ENCODE measurements at regions not wholly inside any gene's neighbourhood (a gene's known extent, or its start where the extent isn't known, plus 50 kb on each side); places are given as distances from the start of the nearest gene placed in this dataset.
"Not testable (repeated sequence)": the region's sequence is repeated elsewhere in the genome, so short reads cannot be mapped to it uniquely, and the experiment has no call there.

DNA sequence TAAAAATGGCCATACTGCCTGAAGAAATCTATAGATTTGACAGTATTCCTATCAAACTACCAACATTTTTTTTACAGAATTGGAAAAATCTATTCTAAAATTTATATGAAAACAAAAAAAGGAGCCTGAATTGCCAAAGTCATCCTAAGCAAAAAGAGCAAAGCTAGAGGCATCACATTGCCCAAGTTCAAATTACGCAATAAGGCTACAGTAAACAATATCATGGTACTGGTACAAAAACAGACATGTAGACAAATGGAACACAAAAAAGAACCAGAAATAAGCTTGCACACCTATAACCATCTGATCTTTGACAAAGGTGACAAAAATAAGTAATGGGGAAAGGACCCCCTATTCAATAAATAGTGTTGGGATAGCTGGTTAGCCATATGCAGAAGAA is 50.2 kb upstream of the THSD7B start:
- DNase-seq = no peak

DNA sequence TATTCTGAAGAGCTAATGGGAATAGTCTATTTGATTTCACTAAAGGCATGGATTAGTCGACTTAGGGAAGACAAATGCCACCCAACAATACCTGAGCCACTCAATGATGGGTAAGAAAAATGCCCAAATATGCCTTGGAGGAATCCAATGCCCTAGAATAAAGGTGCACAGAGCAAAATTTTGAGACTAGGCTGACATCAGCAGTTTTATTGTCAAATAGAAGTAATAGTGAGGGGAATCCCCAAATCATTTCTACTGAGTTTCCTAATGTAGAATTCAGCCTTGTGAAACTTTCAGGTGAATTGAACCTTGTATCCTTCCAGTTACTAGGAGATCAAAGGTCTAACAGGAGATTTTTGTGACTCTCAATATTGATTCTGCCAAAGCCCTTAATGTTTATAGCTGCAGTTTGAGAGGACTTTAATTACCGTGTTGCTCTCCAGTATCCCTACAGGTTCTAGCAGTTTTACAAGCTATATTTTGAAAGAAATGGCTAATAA is 50.8 kb upstream of the THSD7B start:
- DNase-seq = no peak

- DNase-seq = no peak
These were observed 51.6 kb upstream of the THSD7B start for GRCh38 chr2:136713739-136714138.

DNA sequence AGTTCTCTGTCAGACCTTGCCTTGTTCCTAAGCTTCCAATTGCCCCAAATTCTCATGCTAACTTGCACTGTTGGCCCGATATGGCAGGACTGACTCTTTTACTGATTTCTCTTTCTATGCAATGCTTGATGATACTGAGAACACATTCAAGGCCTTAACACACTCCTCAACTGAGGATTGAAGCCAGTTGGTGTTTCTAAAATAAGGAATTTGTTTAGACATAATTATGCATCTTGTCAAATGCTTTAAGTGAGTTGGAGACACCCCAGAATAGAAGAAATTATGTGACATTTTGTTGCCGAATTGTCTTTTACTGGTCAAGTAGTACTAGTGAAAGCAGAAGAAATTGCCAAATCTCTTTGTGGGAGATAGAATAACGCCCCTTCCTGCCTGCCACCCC is 60.0 kb upstream of the THSD7B start:
- DNase-seq = no peak

DNA sequence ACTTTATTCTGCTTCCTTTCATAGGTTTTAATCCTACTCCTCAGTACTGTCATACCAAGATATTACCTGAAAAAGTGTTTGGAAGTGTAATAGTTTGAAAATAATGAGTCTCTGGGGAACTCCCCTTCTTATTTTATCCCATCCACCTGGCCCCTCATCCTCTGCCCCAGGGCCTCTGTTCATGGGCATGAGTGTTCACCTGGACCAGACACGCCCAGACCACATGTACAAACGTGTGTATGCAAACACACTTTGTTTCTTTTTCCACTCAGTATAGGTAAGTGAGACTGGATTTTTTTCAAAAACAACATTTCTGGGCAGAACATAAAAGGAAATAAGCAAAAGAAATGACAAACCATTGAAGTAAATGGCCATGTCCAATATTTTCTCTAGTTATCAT is 62.1 kb upstream of the THSD7B start:
- DNase-seq = no peak

DNA sequence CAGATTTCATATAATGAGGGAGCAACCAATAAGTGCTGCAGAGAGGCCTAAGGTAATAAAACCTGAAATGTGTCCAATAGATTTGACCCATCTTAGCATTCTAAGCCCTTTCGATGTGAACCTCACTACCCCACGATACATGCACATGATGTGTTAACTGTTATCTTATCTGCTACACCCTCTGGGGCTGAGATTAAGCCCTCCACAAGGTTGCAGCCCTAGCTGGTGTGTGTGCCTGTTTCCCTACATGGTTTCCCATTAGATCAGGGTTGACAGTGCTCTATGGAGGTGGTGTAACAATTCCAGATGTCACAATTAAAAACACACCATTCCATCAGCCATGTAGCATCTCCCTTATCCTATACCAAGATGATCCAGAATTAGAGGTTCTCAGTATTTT is 68.9 kb upstream of the THSD7B start:
- no peak for DNase-seq

DNA sequence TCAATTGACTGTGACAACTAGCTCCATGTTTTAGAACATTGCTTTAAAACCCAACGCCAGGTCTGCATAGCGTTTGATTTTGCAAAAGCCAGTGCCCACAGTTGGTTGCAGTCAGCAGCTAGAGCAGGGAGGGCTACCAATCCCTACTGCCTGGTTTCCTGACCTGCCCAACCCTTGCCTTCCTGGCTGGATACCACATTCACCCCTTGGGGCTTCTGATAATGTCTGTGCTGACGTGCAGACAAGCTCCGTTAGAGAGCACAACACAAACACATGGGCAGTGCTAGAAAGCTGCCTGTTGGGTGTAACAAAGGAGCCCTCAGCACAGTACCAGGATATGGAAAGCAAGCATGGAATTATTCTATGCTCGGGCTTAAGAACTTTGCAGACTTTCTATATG is 71.4 kb upstream of the THSD7B start:
- DNase-seq = no peak

DNA sequence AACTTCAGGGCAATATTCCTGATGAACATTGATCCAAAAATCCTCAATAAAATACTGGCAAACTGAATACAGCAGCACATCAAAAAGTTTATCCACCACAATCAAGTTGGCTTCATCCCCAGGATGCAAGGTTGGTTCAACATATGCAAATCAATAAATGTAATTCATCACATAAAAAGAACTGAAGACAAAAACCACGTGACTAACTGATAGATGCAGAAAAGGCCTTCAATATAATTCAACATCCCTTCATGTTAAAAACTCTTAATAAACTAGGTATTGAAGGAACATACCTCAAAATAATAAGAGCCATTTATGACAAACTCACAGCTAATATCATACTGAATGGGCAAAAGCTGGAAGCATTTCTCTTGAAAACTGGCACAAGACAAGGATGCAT is 85.3 kb upstream of the THSD7B start:
- DNase-seq = not testable (repeated sequence)

- DNase-seq = no peak
These were observed 99.6 kb upstream of the THSD7B start for GRCh38 chr2:136665736-136666135.

DNA sequence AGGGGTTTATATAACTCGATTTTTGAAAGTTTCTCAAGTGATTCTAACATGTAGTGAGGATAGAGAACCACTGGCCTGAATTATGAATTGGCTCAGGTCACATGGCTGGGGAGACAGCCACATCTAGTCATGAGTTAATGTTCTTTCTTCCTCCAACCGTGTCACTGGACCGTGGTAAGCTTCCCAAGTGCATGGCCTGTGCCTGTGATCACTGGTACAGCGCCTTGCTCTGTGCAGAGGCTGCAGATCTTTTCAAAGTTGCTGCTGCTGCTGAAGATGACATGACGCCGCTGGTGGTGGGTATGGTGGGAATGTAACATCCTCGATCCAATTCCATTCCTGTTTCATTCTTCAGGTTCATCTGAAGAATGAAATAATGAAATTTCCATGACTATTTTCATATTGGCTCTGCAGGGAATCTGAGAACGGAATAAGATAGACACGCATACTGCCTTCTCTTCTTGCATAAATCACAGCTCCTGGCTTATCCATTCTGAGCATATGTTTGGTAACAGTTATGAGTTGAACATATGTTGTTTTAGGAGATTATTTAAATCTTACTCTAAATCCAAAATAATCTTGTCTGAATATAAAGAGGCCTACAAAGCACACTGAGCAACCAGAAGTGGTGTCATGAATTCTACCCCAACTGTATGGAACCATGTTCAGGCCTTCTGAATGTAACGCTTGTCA is 100.5 kb upstream of the THSD7B start:
- no peak for DNase-seq

DNA sequence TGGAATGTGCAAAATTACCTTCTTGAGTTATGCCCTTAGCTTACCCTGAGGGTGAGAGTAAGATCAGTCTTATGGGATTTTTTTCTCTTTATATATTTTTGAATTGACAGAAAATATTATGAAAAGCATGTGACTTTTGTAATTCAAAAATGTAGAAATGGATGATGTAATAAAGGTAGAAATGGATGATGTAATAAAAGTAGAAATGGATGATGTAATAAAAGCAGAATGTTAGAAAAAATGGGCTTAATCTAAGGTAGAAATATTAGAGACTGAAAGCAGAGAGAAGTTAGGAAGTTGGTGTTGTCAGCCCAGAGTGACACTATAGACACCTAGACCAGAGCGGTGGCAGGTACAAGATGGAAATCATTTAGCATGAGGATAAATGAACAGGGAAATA is 107.1 kb upstream of the THSD7B start:
- no peak for DNase-seq

DNA sequence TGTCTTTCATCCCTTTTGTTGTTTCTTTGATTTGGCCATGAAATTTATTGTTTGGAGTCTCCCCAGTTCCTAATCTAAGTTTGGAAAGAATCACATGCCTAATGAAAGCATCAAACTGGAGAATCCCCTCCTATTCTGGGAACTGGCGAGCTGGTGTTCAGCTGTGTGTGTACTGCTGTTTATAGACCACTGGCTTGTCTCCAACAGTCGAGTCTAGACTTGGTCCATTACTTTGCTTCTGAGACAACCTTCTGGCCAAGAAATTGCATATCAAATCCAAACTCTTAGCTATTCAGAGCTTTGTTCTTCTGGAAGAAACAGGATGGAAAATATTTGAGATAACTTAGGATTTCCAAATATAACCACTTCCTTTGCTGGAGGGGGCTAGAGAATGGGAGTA is 111.5 kb upstream of the THSD7B start:
- no peak for DNase-seq

- DNase-seq = no peak
These were observed 113.8 kb upstream of the THSD7B start for GRCh38 chr2:136651456-136652010.

DNA sequence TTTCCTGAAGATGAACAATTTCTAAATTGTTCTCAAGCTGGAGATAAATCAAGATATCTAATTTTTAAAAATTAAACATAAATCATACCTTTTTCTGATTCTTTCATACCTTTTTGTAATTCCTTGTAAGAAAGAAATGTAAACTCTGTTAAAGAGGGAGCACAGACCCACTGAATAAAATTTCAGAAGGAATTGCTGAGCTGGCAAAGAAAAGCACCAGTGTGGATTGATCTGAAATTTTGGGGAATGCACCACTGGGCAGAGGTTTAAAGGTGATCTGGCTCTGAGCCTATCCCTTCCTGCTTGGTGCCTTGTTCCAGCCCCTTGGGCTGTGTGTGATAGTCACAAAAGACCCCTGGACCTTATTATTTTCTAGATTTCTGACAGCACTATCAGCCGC is 118.3 kb upstream of the THSD7B start:
- DNase-seq = no peak

DNA sequence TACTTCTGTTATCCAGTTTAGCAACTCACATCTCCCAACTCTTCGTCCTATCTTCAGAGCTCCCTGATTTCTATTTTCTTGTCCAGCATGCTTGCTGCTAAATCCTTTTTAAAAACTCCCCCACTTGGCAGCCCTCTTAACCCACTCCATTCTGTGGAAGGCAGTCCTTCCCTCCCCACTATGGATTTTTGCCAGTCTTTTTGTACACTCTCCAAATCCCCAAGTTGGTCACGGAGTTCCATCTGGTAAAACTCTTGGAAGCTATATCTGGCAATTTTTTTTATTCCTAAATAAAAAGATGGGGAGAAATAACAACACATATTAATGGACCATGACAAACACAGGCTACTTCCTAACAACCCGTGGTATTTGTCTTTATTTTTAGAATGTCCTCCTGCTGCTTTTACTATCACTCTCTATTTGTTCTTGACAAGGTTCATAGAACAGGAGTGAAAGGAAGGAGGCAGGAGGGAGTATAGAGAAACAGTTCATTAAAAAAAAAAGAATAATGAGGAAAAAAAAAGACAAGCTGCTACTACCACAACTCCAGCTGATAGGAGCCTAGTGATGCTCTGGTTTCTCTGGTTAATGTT is 120.0 kb upstream of the THSD7B start:
- DNase-seq = no peak

GRCh38 chr2:136639651-136640050 is 125.7 kb upstream of the THSD7B start:
- no peak for DNase-seq

- DNase-seq = no peak
These were observed 127.2 kb upstream of the THSD7B start for GRCh38 chr2:136638193-136638592.

GRCh38 chr2:136637402-136637801 is 127.9 kb upstream of the THSD7B start:
- no peak for DNase-seq

GRCh38 chr2:136628490-136628889 is 136.9 kb upstream of the THSD7B start:
- no peak for DNase-seq

DNA sequence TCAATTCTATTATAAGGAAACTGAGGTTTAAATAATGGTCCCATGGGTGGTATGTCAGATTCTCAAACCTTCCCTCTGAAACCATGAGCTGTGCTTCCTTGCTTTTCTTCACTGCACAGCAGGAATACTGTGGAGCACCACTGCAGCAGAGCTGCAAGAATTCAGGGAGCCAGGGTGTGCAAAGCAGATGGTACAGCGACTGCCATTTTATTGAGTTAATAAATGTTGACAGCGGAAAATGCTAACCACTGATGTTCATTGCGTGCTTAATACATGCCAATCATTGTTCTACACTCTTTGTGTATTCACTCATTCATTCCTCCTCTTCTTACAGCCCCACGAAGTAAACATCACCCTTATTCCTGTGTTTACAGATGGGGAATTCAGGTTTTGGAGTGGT is 152.2 kb upstream of the THSD7B start:
- DNase-seq = no peak

GRCh38 chr2:136612079-136612478 is 153.3 kb upstream of the THSD7B start:
- no peak for DNase-seq

GRCh38 chr2:136611451-136611850 is 153.9 kb upstream of the THSD7B start:
- DNase-seq = no peak

GRCh38 chr2:136582628-136583205 is 182.6 kb upstream of the THSD7B start:
- peak in 1 of 5 donors; percentile 3 for DNase-seq

GRCh38 chr2:136572335-136572734 is 193.0 kb upstream of the THSD7B start:
- DNase-seq = no peak
